GM12872 (cell line): ENCODE measurements at regions not wholly inside any gene's neighbourhood (a gene's known extent, or its start where the extent isn't known, plus 50 kb on each side); places are given as distances from the start of the nearest gene placed in this dataset.

Experiments used
- CTCF ChIP-seq: IDR thresholded peaks from 3 replicates; pipeline ENCODE4 v1.5.1; 2011; ENCODE audit warnings: low read depth, mild to moderate bottlenecking, low read length, moderate library complexity; ENCODE audit not compliant: insufficient read depth

- TF ChIP-seq CTCF: no peak
Observed at GRCh38 chr6:94902974-94903628, 674.2 kb upstream of the MANEA start.

DNA sequence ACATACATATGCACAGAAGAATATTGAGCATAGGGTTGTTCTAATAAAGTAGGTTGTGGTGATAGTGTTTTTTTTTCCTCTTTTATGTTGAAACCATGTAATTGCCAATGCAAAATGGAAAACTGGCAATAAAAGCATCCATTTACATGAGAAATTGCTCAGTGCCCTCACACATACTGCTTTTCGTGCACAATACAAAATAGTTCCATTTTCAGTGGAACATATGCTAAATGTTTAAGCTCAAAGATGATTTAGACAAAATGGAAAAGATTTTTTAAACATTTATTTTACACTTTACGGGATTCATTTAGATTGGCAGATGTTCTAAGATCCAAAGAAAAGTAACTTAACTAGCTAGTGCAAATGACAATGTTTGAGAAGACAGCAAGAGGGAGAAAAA is 678.1 kb upstream of the MANEA start:
- TF ChIP-seq CTCF: no peak

- TF ChIP-seq CTCF: no peak
Observed at GRCh38 chr6:94894300-94894699, 683.0 kb upstream of the MANEA start.

DNA sequence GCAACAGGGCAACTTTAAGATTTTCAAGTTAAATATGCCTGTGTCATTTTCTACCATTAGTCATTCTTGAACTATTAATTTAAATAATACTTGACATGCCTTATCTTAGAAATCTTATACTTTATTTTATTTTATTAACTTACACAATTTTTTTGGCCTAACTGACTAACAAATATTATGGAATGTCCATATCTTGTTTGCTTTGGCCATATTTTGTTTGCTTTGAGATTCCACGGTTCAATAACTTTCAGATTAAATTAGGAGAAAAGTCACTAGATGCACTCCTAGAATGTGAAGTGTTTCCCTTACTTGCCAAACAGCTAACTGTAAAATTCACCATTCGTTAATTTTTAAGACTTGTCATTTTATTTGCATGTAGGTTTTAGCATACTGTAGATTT is 684.0 kb upstream of the MANEA start:
- TF ChIP-seq CTCF: no peak

DNA sequence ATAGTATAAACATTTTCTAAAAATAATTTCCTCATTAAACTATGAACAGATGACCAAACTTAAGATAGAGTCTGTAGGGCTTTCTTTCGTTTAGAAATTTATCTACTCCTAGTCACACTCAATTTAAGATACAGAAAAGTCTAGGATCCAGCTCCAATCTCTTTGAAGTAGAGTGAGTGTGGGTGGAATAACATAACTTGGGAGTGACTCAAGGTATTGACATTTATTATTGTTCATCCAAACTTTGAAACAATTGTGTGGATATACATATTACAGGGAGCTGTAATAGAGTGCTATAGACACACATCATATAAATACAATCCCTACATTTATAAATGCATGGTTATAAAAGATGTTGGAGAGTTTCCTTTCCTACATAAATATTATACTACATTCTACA is 715.2 kb upstream of the MANEA start:
- TF ChIP-seq CTCF: no peak

DNA sequence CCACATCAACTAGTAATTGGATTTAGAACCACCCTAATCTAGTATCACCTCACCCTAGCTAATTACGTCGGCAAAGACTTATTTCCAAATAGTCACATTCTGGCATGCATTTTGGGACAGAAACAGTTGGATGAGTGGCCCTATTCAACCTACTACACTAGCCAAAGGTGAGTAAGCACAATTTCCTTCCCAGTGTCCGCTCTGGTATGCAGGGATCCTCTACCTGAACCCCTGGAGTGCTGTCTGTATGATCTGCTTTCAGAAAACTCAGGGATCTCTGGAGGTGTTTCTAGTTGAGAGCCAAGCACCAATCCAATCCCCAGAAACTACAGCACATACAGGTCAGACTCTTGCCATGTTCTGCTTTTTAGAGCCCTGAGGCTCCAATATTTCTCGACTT is 717.4 kb upstream of the MANEA start:
- TF ChIP-seq CTCF: no peak

DNA sequence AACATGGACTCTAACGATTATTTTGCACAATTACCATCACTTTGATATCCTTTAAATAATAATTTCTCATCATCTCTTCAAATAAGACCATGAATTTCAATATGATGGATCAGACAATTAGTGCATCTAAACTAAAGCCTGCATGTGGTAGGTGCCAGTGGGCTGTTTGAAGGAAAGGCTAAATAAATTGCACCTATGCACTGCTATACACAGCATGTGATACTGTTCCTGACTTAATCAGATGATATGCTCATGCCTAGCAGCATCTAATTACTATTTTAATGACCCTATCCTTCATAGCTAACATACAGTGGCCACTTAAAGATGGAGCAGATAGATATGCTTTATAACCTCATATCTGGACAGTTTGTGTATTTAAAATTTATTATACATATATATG is 731.6 kb upstream of the MANEA start:
- TF ChIP-seq CTCF: no peak
